ENCODE measurements at regions not wholly inside any gene's neighbourhood (a gene's known extent, or its start where the extent isn't known, plus 50 kb on each side); places are given as distances from the start of the nearest gene placed in this dataset.

GRCh38 chr13:103308667-103309066 is 242.4 kb upstream of the SLC10A2 start:
- no peak overlapping the region for H3K27ac ChIP-seq

GRCh38 chr13:103306163-103306562 is 239.9 kb upstream of the SLC10A2 start:
- no peak overlapping the region for H3K4me3 ChIP-seq
- H3K27ac ChIP-seq, result no peak overlapping the region

More at GRCh38 chr13:103308667-103309066, 242.4 kb upstream of the SLC10A2 start:
- H3K4me3 ChIP-seq, result no peak overlapping the region

- Histone ChIP-seq H3K4me3 (no peak overlapping the region), H3K27ac (no peak overlapping the region)
These were observed 236.9 kb upstream of the SLC10A2 start for GRCh38 chr13:103303078-103303651.

GRCh38 chr13:103302676-103303075 is 236.5 kb upstream of the SLC10A2 start:
- Histone ChIP-seq H3K27ac (no peak overlapping the region), H3K4me3 (no peak overlapping the region)

- H3K4me3 ChIP-seq, result no peak overlapping the region
These were observed 232.9 kb upstream of the SLC10A2 start for GRCh38 chr13:103299079-103299478.

GRCh38 chr13:103297083-103297482 is 230.9 kb upstream of the SLC10A2 start:
- Histone ChIP-seq H3K27ac (no peak overlapping the region), H3K4me3 (no peak overlapping the region)

More at GRCh38 chr13:103299079-103299478, 232.9 kb upstream of the SLC10A2 start:
- H3K27ac ChIP-seq, result no peak overlapping the region

- Histone ChIP-seq H3K27ac (no peak overlapping the region), H3K4me3 (no peak overlapping the region)
These were observed 225.8 kb upstream of the SLC10A2 start for GRCh38 chr13:103291798-103292572.

GRCh38 chr13:103291226-103291625 is 225.0 kb upstream of the SLC10A2 start:
- Histone ChIP-seq H3K27ac (no peak overlapping the region), H3K4me3 (no peak overlapping the region)

GRCh38 chr13:103289681-103290080 is 223.5 kb upstream of the SLC10A2 start:
- no peak overlapping the region for H3K27ac ChIP-seq
- no peak overlapping the region for H3K4me3 ChIP-seq

GRCh38 chr13:103288114-103288513 is 221.9 kb upstream of the SLC10A2 start:
- Histone ChIP-seq H3K27ac (no peak overlapping the region), H3K4me3 (no peak overlapping the region)

GRCh38 chr13:103287659-103288058 is 221.4 kb upstream of the SLC10A2 start:
- Histone ChIP-seq H3K27ac (no peak overlapping the region), H3K4me3 (no peak overlapping the region)

GRCh38 chr13:103284466-103284865 is 218.2 kb upstream of the SLC10A2 start:
- Histone ChIP-seq H3K27ac (no peak overlapping the region), H3K4me3 (no peak overlapping the region)

- no peak overlapping the region for H3K4me3 ChIP-seq
- H3K27ac ChIP-seq, result no peak overlapping the region
These were observed 217.2 kb upstream of the SLC10A2 start for GRCh38 chr13:103283451-103283820.

GRCh38 chr13:103282571-103283450 is 216.6 kb upstream of the SLC10A2 start:
- no peak overlapping the region for H3K27ac ChIP-seq
- no peak overlapping the region for H3K4me3 ChIP-seq

- no peak overlapping the region for H3K27ac ChIP-seq
- H3K4me3 ChIP-seq, result no peak overlapping the region
These were observed 211.9 kb upstream of the SLC10A2 start for GRCh38 chr13:103277959-103278694.

GRCh38 chr13:103276775-103277498 is 210.7 kb upstream of the SLC10A2 start:
- Histone ChIP-seq H3K4me3 (no peak overlapping the region), H3K27ac (no peak overlapping the region)

- H3K4me3 ChIP-seq, result no peak overlapping the region
These were observed 209.5 kb upstream of the SLC10A2 start for GRCh38 chr13:103275722-103276121.

GRCh38 chr13:103275081-103275480 is 208.9 kb upstream of the SLC10A2 start:
- H3K4me3 ChIP-seq, result no peak overlapping the region
- no peak overlapping the region for H3K27ac ChIP-seq

More at GRCh38 chr13:103275722-103276121, 209.5 kb upstream of the SLC10A2 start:
- H3K27ac ChIP-seq, result no peak overlapping the region

- H3K27ac ChIP-seq, result no peak overlapping the region
These were observed 207.6 kb upstream of the SLC10A2 start for GRCh38 chr13:103273825-103274224.

More at GRCh38 chr13:103273825-103274224, 207.6 kb upstream of the SLC10A2 start:
- H3K4me3 ChIP-seq, result no peak overlapping the region
